HG03025 (cell line): ENCODE measurements at regions not wholly inside any gene's neighbourhood (a gene's known extent, or its start where the extent isn't known, plus 50 kb on each side); places are given as distances from the start of the nearest gene placed in this dataset.
"Not testable (repeated sequence)": the region's sequence is repeated elsewhere in the genome, so short reads cannot be mapped to it uniquely, and the experiment has no call there.

Source experiments
- ATAC-seq: cut with Tn5 transposase; IDR thresholded peaks from one replicate; pipeline ENCODE4 v1.9.1; 2021; ENCODE audit warnings: mild to moderate bottlenecking, moderate library complexity; ENCODE audit not compliant: unreplicated experiment, low FRiP score

DNA sequence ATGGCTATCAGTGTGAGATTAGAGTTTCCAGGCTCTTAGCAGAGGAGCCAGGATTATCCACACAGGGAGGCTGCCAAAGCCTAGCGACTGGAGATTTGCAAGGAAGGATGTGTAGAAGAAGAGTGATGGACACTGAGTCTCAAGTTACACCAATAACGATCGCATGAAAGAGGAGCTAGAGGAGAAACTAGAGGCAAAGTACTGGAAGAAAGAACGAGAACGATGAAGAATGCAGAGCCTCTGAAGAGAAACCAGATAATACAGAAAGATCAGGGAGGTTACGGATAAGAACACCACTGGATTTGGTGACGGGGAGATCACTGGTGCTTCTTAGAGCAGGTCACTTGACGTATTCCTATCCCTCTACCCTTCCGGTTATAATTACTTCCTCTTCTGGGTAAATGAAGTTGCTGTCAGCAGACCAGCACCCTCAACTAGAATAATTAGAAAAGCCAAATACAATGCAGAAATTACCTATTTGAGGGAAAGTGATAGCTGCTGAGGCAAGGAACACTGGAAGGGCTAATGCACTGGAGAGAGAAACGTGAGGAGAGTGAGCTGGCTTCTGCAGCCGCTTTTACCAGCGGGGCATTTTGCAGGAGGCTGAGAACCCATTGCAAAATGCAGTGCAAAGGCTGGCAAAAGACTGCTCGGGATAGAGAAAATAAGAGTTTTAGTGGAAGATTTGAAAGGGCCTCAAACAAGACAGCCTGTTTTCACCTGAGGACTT is 93.1 kb upstream of the HIF1A start:
- no peak for ATAC-seq

DNA sequence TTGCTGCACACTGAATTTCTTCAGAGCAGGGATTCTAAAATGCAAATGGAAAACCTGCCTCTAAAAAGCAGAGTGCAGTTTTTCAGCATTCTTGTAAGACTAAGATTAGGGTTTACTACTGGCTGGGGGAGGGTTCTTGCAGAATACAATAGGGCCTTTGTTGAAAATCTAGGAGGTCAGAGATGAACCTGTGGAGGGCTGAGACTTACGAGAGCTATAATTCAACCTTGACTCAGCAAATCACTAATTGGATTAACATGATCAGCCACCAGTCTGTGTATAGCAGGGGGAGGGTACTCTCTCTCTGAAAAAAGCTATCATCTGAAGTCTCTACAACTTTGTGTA is 92.6 kb upstream of the HIF1A start:
- ATAC-seq, result no peak

DNA sequence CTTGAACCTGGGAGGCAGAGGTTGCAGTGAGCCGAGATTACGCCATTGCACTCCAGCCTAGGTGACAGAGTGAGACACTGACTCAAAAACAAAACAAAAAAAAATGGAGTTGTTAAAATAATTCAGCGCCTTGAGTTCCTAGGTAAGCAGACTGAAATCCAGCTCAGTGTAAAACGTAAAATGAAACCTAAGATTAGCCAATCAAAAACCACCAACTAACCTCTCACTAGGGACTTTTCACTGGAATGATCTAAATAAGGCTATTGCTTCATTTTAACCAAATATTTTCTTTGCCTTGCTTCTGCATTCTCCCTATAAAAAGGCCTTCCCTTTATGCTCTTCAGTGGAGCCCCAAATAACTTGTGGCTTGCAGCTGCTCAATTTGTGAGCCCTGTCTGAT is 91.6 kb upstream of the HIF1A start:
- no peak for ATAC-seq

DNA sequence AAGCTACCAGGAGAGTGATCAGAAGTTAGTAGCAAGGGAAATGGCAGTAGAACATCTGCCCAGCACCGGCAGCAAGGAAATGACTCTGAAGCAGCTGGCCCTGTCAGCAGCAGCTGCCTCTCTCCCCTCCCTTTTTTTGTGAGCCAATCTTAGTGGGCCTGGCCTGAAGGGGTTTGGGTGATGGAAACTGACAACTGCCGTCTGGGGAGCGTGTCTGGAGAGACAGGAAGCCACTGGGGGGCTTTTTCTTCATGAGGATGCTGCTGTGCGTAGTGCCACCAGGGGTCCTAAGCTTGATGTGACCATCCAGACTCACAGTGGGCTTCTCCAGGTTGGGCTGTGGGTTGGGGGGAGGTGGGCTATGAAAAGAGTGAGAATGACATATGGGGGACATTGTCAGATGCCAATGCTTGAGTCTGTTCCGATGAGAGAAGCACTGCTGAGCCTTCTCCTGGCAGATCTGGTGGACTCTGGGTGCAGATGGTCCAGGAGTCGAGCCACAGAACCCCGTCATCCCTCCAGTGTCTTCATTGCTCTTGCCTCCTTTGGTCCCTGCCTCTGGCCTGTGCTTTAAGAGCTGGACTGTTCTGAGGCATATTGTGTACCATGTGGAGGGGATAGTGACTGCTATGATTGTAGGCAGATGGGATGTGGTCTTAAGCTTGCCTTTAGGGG is 87.6 kb upstream of the HIF1A start:
- ATAC-seq, result no peak

DNA sequence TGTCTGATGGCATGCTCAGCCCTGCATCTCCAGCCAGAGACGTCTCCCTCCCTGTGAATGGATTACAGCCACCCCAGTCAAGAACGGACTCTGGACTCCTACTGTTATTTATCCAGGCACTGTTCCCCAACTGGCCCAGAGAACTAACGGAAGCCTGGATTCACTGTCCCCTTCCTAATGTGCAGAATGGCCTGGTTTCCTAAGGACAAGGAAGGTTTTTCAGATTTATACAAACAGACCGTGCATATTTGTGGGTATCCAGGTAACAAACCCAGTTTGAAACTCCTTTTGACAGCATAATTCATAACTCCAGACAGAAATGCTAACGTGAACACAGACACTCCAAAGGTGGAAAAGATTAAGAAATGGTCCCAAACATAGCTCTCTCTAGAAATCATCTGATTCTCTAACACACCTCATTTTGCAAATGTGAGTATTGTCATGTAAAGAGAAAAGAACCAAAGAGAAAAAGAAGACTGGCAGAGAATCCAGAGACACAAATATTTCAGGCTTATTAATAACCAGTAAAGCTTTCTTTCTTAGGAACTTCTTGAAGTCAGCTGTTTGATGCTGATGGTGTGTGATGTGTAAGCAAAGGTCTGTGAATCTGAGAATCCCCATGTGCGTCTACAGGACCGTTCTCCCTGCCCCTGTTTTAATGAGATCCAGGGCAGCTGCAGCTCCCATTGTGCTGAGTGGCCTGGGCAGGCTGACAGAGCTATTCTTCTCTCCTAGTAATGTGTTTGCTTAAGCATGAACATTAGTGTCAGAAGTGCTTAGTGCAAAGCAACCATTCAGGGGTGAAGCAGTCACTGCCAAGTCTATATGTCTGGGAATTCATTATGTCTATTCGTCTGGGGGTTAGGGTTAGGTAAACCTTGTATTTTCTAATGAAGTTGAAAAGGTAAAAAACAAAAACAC is 86.8 kb upstream of the HIF1A start:
- no peak for ATAC-seq

DNA sequence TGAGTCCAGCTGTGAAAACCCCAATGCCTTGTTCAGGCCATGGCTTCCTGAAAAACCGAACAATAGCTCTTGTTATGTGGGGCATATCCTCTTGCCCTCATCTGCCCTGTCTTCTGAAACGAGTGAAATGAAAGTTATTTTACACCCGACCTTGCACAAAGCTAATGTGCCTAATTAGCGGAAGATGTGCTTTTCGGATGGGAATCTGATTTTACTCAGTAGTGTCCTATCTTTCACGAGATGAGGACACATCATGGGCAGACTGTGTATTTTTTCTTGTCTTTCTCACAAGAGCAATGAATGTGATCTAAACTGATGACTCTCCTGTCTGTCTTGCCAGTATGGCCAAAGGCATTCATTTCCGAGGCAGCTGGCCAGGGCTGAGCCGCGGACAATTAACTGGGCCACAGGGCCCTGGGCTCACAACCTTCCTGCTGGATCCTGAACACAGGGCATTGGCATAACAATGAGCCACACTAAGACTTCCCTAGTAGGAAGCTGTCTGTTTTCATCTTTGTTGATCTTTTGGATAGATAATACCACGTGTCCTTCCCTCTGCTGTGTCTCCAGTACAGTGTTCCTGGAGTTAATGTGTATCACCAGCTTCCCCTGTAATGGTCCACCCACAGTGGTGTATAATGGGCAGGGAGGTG is 86.0 kb upstream of the HIF1A start:
- ATAC-seq, result no peak

DNA sequence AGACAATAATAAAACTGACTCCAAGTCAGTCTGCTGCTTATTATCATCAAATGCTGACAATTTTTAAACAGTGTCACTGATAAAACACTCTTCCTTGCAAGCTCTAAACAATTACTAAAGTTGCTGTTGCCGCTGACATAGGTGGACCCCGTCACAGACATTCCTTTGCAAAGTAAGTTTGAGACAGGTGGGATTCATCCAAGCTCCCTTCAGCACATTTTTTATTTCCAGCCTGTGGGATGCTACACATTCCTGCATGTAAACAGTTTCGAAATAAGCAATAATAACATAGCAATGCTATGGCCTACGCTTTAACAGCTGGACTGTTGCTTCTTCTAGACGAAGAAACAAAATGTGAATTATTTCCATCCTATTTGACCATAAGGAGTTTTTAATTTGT is 85.4 kb upstream of the HIF1A start:
- no peak for ATAC-seq

DNA sequence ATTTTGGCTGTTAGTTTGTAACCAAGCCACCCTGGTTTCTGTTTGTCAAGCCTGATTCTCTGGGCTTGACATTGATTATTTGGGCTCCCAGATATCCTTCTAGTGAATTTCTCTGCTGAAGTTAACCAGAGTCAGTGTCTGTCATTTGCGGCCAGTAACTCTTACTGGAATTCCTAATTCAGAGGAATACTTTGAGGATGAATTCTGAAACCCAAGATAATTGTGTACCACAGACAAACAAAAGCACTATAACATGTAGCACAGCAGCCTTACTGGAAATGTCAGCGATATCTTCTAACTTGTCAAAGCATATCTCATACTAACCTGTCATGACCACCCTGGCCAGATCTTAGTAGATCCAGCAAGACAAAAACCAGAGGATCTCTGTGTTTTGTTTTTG is 84.4 kb upstream of the HIF1A start:
- ATAC-seq, result no peak

DNA sequence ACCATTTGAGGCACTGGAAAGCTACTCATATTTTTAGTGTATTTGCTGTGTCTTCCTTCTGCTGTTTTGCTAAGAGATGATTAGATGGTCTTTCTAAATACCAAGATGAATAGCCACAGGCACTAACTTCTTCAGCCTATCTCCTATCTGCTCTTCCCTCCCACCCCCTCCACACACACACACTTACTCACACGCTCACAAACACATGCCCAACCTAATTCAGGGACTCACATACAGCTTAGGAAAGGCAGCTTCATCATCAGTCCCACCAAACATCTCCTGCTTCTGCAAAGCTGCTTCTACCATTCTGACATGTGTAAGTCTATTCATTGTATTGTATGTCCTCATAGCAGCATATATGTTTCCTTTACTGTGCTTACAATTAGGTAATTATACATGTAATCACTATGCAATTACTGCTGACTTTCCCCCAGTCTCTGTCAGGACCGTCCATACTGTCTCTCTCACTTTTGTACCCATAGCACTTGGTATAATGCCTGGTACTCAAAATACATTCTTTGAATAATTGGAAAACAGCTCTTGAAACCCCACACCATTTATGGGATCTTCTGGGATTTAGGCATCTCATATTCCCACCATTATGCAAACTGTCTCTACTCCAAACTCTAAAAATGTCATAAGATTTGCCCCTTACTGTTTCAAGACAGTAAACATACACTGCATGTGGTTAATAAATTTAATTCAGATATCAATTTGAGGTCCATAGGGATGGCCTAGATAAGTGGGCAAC is 83.3 kb upstream of the HIF1A start:
- no peak for ATAC-seq

DNA sequence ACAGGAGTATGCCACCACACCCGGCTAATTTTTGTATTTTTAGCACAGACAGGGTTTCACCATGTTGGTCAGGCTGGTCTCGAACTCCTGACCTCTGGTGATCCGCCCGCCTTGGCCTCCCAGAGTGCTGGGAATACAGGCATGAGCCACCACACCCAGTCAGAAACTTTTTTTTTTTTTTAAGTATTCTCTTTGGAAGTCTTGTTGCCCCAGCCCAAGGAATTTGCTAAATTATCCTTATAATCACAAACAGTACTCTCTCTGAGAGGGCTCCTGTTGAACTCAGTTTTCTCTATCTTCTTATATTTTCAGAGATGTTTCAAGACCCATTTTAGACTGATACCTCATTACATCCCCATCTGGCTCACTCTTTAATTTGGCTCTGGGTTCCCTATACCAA is 82.3 kb upstream of the HIF1A start:
- ATAC-seq, result not testable (repeated sequence)

DNA sequence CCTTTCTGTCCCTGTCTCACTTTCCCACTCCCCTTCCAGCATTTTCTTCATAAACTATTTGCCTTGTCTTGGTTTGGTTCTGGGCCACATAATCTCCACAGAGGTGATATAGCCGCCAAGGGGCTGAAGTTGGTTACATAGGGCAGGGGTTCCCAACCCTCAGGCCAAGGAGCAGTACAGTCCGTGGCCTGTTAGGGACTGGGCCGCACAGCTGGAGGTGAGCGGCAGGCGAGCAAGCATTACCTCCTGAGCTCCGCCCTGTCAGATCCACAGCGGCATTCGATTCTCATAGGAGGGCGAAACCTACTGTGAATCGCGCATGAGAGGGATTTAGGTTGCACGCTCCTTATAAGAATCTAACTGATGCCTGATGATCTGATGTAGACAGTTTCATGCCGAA is 80.6 kb upstream of the HIF1A start:
- ATAC-seq, result no peak

DNA sequence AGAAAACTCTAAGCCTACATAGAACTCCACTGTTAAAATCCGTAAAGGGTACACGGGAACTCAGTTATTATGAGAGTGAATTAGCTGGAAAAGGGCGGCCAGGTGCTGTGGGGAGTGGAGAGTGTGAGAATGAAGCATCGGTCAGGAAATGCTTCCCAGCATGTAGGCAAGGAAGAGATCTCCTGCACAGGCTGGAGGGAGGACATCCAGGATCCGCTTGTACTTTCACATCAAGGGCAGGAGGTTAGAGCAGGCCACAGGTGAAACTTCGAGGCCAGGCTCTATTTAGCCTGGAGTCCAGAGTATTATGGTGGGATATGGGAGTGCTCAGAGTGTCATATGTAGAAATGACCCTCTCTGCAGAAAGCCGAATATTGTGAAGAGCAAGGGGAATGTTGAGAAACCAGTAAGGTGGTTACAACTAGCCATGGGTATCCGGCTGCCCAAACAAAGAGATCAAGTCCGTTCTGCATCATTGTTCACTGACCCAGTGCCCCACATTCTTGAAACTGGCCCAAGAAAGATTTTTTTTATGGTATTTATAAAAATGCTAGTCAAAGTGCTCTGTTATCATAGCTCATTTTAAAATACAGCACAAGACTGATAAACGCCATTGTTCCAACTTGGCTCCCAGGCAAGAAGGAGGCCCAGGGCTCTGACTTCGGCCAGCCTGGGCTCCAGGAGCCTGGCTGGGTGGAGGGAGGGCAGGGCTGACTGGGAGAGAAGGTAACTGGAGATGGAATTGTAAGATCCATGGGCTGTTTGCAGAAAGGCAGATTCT is 79.4 kb upstream of the HIF1A start:
- ATAC-seq, result no peak

DNA sequence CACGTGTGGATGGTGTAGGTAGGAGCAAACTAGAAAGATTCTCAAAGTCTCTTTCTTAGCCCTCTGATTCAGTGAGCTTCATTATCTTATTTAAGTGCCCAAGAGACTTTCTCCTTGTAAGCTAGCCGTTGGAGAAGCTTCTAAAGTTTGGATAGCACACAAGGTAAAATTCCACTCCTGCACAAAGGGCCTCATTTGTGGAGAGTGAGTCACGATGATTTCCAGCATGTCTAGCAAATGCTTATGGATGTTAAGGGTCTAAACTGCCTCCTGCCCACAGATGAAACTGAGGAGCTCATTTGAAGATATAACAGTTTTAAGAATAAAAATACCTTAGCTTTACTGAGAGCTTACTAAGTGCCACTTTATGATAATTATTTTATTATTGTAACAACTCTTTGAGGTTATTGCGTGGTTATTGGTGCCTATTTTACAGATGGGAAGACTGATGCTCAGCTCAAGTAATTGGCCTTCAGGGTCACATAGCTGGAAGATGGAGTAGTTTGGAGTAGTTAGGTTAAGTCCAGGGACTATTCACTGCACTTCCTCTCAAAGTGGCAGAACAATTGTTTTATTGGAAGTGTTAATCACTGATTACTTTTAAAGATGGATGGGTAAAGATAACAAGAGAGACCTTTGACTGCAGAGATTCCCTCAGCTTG is 78.7 kb upstream of the HIF1A start:
- no peak for ATAC-seq

DNA sequence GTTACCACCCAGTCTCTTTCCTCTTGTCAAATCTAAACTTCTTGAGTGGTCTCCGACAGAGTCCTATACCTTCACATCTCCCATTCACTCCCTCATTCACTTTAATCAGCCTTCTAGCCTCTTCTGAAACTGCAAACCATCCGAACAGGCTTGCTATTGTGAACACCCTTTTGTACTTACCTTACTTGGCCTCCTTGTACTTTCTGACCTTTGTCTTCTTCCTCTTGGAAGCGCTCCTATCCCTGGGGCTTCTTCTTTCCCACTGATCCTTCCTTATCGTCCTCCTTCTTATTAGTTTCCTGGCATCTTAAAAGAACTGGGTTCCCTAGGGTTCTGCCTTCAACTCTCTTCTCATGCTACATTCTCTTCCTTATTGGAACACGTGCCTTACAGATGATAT is 76.9 kb upstream of the HIF1A start:
- no peak for ATAC-seq

DNA sequence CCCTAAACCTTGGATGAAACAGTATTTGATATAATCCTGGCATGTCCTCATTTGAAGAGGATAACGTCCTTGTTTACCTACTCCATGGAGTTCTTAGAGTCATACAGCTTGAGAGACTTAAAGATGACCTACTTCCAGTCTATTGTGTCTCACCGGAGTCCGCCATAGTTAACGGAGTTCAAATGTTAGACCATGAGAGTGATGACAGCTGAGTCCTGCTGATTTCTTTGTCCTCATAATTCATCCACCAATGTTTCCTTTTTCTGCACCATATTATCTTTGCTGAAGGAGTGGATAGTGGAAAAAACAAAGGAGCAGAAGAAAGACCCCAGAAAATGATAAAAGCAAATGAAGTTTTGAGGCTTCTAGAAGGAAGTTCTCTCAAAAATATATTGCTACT is 75.8 kb upstream of the HIF1A start:
- no peak for ATAC-seq

DNA sequence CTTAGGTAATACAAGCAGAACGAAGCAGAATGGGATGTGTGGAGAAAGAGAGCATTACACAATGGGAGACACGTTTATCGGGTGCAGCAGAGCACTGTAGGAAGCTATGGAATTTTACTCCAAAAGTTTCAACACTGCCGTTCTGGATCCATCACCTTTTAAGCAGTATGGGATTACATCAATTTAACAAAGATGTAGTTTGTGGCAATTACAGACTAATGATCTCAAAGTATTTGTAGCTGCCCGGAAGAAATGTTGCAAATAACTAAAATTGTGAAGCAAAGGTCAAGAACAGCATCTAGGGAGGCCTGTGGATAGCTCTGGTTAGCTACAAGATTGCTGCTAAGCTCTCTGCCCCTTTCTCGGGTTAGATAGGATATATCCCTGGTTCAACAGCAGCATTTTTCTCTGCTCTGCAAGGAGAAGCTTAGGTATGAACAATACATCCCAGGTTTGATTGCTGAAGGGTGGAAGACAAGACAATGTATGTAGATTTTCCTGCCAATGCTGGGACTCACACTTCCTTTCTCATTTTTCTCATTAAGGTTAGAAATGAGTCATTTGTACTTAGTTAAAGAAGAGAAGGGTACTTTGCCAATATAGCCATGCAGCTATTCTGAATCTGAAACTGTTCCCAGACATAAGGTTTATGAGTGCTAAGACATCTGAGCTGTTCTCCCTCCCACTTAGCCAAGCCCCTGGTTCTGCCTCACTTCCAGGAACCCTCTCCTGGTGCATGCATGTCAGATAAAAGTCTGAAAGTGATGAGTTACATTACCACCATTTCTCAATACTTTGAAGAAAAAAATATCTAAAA is 75.0 kb upstream of the HIF1A start:
- ATAC-seq, result peak; percentile 63

DNA sequence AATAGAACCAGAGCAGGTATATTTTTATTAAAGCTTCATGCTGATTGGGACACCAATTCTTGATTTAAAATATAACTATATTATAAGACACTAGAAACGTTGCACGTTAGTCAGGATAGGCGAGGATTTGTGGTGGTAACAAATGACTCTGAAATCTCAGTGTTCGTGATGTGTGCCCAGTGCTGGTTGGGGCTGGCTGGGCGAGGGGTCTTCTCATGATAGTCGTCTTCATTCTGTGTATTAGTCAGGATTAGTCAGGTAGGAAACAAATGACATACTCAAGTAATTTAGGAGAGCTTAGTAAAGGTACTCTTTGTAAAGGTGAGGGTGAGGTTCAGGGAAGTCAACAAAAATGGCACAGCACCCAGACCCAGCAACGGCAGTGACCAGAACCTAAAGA is 73.9 kb upstream of the HIF1A start:
- ATAC-seq, result no peak

DNA sequence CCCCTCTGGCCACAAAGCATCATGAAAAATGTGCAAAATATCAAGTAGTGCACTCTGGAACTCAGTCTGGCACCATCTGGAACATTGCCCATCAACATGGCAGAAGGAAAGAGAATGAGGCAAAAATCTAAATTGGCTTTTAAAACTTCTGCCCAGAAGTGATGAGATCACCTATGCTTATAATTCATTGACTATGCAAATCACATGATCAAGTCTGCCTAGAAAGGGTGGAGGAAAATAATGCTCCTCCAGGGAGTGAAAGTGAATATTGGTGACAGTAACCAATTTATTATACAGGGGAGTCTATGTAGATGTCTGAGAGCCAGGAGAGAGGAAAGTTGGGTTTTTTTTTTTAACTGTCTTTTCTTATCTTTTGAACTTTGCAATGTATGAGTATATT is 73.3 kb upstream of the HIF1A start:
- no peak for ATAC-seq
